Parathyroid adenoma (tissue), 2 donors: ENCODE measurements at regions not wholly inside any gene's neighbourhood (a gene's known extent, or its start where the extent isn't known, plus 50 kb on each side); places are given as distances from the start of the nearest gene placed in this dataset.

Source experiments
- H2AFZ ChIP-seq: fragments of 300-600 bp; sonication (generic); one replicate; pipeline ENCODE4 v1.7.0; 2017; ENCODE audit warnings: antibody characterized with exemption, mild to moderate bottlenecking
- H3K27ac ChIP-seq: fragments of 300-600 bp; sonication (generic); one replicate; pipeline ENCODE4 v1.7.0; 2017
- H3K27me3 ChIP-seq: fragments of 300-600 bp; sonication (generic); one replicate; pipeline ENCODE4 v1.7.0; 2017; ENCODE audit warnings: low read length; ENCODE audit not compliant: control insufficient read depth, insufficient read depth
- H3K36me3 ChIP-seq: fragments of 300-600 bp; sonication (generic); one replicate; pipeline ENCODE4 v1.7.0; 2017; ENCODE audit warnings: low read length; ENCODE audit not compliant: control insufficient read depth, insufficient read depth
- H3K4me1 ChIP-seq: fragments of 300-600 bp; sonication (generic); one replicate; pipeline ENCODE4 v1.7.0; 2017; ENCODE audit warnings: control low read depth
- H3K4me2 ChIP-seq: fragments of 300-600 bp; sonication (generic); one replicate; pipeline ENCODE4 v1.7.0; 2017; ENCODE audit warnings: low read length
- H3K4me3 ChIP-seq: fragments of 300-600 bp; sonication (generic); one replicate; pipeline ENCODE4 v1.7.0; 2017; ENCODE audit warnings: low read depth, low read length
- H3K79me2 ChIP-seq: fragments of 300-600 bp; sonication (generic); one replicate; pipeline ENCODE4 v1.7.0; 2017; ENCODE audit warnings: control low read depth
- H3K9ac ChIP-seq: fragments of 300-600 bp; sonication (generic); one replicate; pipeline ENCODE4 v1.7.0; 2017; ENCODE audit warnings: mild to moderate bottlenecking
- H3K9me3 ChIP-seq: fragments of 300-600 bp; sonication (generic); one replicate; pipeline ENCODE4 v1.7.0; 2017; ENCODE audit warnings: low read length; ENCODE audit not compliant: control insufficient read depth
- CTCF ChIP-seq: fragments of 300-600 bp; sonication (generic); IDR thresholded peaks from one replicate; pipeline ENCODE4 v1.7.0; 2017; ENCODE audit warnings: antibody characterized with exemption, mild to moderate bottlenecking
- donor health status: primary hyperparathyroidism.

DNA sequence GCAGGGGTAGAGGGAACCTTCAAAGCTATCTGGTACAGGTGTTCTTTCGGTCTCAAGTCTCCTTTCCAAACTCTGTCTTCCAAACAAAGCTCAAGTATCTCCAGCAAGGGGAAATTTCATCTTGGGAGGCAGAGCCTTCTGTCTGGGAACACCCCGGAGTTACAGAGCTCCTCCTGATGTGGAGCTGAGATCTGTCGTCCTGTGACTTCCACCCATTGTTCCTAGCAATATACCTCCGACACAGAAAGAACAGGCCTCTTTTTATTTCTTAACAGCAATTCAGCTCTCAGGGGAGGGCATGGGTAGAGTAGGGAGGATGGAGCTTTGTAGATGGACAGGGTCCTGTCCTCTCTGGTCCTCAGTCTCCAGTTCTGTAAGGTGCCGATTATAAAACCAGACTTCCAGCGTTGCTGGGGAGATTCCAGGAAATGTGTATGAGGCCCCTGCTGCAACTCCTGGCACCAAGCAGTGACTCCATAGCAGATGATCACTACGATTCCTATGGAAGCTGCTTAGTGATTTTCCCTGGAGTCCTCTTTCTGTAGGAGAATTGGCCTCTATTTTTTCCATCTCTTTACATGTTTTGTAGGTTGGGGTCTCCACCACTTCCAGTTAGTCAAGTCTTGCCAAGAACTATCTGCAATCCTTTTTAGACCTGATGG, 56.0 kb upstream of the ARGLU1 start:
- no peak for TF ChIP-seq CTCF
- H3K27ac ChIP-seq: no peak overlapping the region
- H2AFZ ChIP-seq: no peak overlapping the region
- no peaks in the 10 kb centered on the region for H3K36me3 ChIP-seq
- H3K4me3 ChIP-seq: no peak overlapping the region
- H3K9ac ChIP-seq: no peak overlapping the region
- no peak overlapping the region for H3K4me2 ChIP-seq
- no peaks in the 10 kb centered on the region for H3K9me3 ChIP-seq
- H3K4me1 ChIP-seq: no peaks in the 10 kb centered on the region
- no peaks in the 10 kb centered on the region for H3K79me2 ChIP-seq
- no peaks in the 10 kb centered on the region for H3K27me3 ChIP-seq

GRCh38 chr13:106621833-106622232, 53.9 kb upstream of the ARGLU1 start:
- Histone ChIP-seq H3K36me3 (no peaks in the 10 kb centered on the region), H3K9ac (no peak overlapping the region), H3K27me3 (no peaks in the 10 kb centered on the region), H3K79me2 (no peaks in the 10 kb centered on the region), H3K4me1 (no peaks in the 10 kb centered on the region), H3K9me3 (no peaks in the 10 kb centered on the region), H3K27ac (no peak overlapping the region), H2AFZ (no peak overlapping the region), H3K4me3 (no peak overlapping the region), H3K4me2 (no peak overlapping the region)
- TF ChIP-seq CTCF: no peak

DNA sequence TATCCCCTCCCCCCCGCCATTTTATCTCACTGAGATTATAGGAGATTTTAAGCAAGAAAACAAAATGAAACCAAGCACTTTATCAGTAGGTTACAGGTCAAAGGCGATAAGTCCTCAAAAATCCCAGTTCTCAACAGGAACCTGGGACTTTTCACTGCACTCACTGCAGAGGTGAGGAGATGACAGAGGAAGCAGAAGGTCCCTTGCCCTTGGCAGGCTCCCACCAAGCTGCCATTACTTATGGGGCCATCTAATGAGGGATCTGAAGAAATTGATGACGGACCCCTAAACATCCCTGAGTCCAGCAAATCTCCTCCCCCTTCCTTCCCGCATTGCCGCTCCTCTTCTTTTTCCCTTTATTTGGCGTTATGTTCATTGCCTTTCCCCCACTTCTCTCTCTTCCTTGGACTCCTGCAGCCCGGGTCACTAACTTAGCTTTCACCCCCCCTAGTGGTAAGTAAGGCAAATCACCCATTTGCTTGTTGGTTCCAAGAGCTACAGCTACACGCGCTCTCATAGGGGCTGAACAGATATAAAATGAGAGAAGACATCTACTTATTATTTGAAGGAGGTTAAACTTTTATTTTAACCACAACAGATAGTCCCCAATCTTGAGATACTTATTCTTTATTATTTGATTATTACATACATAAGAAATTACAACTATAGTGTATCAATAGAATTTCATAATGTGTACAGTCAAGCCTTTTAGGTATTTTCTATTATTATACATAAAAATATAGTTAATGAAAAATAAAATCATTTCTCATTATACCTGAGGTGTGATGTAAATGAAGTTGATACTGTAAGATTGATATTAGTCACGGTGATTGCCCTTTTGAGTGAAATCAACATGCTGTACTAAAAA, 52.0 kb upstream of the ARGLU1 start:
- H3K4me1 ChIP-seq: no peaks in the 10 kb centered on the region
- H3K4me2 ChIP-seq: peak overlapping the region; percentile 23
- no peak overlapping the region for H2AFZ ChIP-seq
- H3K27me3 ChIP-seq: no peaks in the 10 kb centered on the region
- no peak overlapping the region for H3K4me3 ChIP-seq
- H3K36me3 ChIP-seq: no peaks in the 10 kb centered on the region
- no peaks in the 10 kb centered on the region for H3K9me3 ChIP-seq
- no peaks in the 10 kb centered on the region for H3K79me2 ChIP-seq
- H3K9ac ChIP-seq: no peak overlapping the region
- no peak overlapping the region for H3K27ac ChIP-seq
- peak; percentile 54 for TF ChIP-seq CTCF
